ENCODE measurements at regions not wholly inside any gene's neighbourhood (a gene's known extent, or its start where the extent isn't known, plus 50 kb on each side); places are given as distances from the start of the nearest gene placed in this dataset.

DNA sequence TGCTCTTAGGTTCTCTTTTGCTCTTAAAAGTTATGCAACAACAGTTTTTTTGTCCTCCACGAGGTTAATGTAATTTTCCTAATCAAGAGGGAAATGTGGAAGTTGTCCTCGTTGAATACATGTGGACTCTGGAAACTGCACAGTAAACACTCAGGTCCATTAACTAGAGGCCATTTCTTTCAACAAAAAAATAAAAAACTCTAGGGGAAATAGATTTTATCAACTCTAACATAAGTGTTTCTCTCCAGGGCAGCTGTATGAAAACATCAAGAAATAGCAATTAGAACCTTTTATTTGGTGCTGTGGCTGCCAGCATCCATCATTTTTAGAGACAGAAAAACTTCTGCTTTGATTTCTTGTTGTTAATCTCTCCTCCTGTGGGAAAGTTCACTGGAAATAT lies 288.6 kb downstream of the ICE1 start:
- Histone ChIP-seq H2AFZ (ENCODE audit: low read depth, low read length) (no peak overlapping the region), H3K4me3 (ENCODE audit: low read depth in 1 of 2, low read length in 2 of 2) (no peak overlapping the region), H4K20me1 (ENCODE audit: insufficient read depth, low read length) (no peaks in the 10 kb centered on the region), H3K9me3 (ENCODE audit: insufficient read depth, low read length, severe bottlenecking) (no peaks in the 10 kb centered on the region), H3K79me2 (ENCODE audit: insufficient read depth, low read length) (no peaks in the 10 kb centered on the region), H3K27me3 (ENCODE audit: insufficient read depth, low read length, poor library complexity) (peaks cover 6% of the 10 kb centered on the region), H3K9ac (ENCODE audit: low read depth, low read length) (no peak overlapping the region), H3K36me3 (ENCODE audit: insufficient read depth, low read length) (no peaks in the 10 kb centered on the region), H3K27ac (ENCODE audit: low read length) (no peak overlapping the region), H3K4me2 (ENCODE audit: insufficient read depth, low read length) (no peak overlapping the region), H3K4me1 (ENCODE audit: insufficient read depth, low read length) (no peaks in the 10 kb centered on the region)
- DNase-seq, result no peak
- TF ChIP-seq EZH2 (IDR thresholded peaks at IDR 0.05; ENCODE audit: borderline replicate concordance, low read depth, low read length, severe bottlenecking), result no peak
- TF ChIP-seq, protein P1, sequence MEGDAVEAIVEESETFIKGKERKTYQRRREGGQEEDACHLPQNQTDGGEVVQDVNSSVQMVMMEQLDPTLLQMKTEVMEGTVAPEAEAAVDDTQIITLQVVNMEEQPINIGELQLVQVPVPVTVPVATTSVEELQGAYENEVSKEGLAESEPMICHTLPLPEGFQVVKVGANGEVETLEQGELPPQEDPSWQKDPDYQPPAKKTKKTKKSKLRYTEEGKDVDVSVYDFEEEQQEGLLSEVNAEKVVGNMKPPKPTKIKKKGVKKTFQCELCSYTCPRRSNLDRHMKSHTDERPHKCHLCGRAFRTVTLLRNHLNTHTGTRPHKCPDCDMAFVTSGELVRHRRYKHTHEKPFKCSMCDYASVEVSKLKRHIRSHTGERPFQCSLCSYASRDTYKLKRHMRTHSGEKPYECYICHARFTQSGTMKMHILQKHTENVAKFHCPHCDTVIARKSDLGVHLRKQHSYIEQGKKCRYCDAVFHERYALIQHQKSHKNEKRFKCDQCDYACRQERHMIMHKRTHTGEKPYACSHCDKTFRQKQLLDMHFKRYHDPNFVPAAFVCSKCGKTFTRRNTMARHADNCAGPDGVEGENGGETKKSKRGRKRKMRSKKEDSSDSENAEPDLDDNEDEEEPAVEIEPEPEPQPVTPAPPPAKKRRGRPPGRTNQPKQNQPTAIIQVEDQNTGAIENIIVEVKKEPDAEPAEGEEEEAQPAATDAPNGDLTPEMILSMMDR (IDR thresholded peaks at IDR 0.05; ENCODE audit: borderline replicate concordance, extremely low read depth, low read length, poor library complexity, severe bottlenecking), result no peak
- no peak for ATAC-seq (ENCODE audit: insufficient read depth, low read depth)

DNA sequence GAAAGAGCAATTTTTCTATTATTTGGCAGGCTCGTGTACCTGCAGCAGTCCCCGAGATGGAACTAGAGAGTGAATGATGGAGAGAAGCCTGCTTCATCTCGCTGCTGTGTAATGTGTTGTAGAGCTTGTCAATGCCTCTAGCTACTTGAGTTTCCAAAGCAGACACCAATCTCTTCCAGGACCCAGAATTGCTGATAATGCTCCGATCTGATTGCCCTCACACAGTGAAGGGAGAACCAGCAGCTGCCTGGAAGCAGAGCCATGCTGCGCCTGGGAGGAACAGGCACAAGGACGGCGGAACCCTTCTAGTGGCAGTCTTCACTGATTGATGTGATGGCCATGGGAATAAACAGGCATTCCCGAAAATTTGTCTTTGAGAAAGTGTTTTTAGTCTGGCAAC lies 288.0 kb downstream of the ICE1 start:
- Histone ChIP-seq H3K27ac (ENCODE audit: low read length) (no peak overlapping the region), H3K4me2 (ENCODE audit: insufficient read depth, low read length) (no peak overlapping the region), H3K36me3 (ENCODE audit: insufficient read depth, low read length) (no peaks in the 10 kb centered on the region), H3K9ac (ENCODE audit: low read depth, low read length) (no peak overlapping the region), H3K27me3 (ENCODE audit: insufficient read depth, low read length, poor library complexity) (peaks cover 6% of the 10 kb centered on the region), H3K4me3 (ENCODE audit: low read depth in 1 of 2, low read length in 2 of 2) (no peak overlapping the region), H2AFZ (ENCODE audit: low read depth, low read length) (no peak overlapping the region), H3K9me3 (ENCODE audit: insufficient read depth, low read length, severe bottlenecking) (no peaks in the 10 kb centered on the region), H3K4me1 (ENCODE audit: insufficient read depth, low read length) (no peaks in the 10 kb centered on the region), H3K79me2 (ENCODE audit: insufficient read depth, low read length) (no peaks in the 10 kb centered on the region), H4K20me1 (ENCODE audit: insufficient read depth, low read length) (no peaks in the 10 kb centered on the region)
- DNase-seq, result no peak
- no peak for ATAC-seq (ENCODE audit: insufficient read depth, low read depth)
- TF ChIP-seq, protein P1 (IDR thresholded peaks at IDR 0.05; ENCODE audit: borderline replicate concordance, extremely low read depth, low read length, poor library complexity, severe bottlenecking), result no peak
- no peak for TF ChIP-seq EZH2 (IDR thresholded peaks at IDR 0.05; ENCODE audit: borderline replicate concordance, low read depth, low read length, severe bottlenecking)

DNA sequence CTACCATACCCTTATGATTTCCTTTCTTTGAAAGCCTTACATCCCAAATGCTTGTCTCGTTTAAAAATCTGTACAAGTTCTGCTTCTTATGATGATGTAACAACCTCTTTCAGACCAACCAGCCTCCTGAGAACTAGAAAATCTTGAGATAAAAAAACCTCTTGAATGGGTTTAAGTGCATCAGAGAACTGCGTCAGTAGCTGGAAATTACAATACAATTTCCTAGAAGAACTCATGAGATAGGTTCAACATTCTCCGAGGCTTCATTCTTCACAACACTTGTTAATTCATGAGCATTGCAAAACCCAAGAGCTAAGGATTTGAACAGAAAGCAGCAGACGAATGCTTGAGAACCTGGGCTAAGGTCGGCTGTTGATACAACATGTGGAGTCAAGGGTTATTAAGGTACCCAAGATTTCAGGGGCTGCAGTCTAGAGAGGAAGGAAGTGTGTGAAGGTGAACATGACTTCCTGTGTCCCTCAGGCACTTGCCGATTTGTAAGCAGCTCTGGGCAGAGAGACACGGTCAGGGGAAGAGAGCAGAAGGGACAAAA lies 286.0 kb downstream of the ICE1 start:
- Histone ChIP-seq H4K20me1 (ENCODE audit: insufficient read depth, low read length) (no peaks in the 10 kb centered on the region), H3K36me3 (ENCODE audit: insufficient read depth, low read length) (no peaks in the 10 kb centered on the region), H2AFZ (ENCODE audit: low read depth, low read length) (no peak overlapping the region), H3K9ac (ENCODE audit: low read depth, low read length) (no peak overlapping the region), H3K4me3 (ENCODE audit: low read depth in 1 of 2, low read length in 2 of 2) (no peak overlapping the region), H3K79me2 (ENCODE audit: insufficient read depth, low read length) (no peaks in the 10 kb centered on the region), H3K4me1 (ENCODE audit: insufficient read depth, low read length) (no peaks in the 10 kb centered on the region), H3K4me2 (ENCODE audit: insufficient read depth, low read length) (no peak overlapping the region), H3K27me3 (ENCODE audit: insufficient read depth, low read length, poor library complexity) (peaks cover 9% of the 10 kb centered on the region), H3K27ac (ENCODE audit: low read length) (no peak overlapping the region), H3K9me3 (ENCODE audit: insufficient read depth, low read length, severe bottlenecking) (no peaks in the 10 kb centered on the region)
- ATAC-seq (ENCODE audit: insufficient read depth, low read depth), result no peak
- no peak for DNase-seq
- no peak for TF ChIP-seq EZH2 (IDR thresholded peaks at IDR 0.05; ENCODE audit: borderline replicate concordance, low read depth, low read length, severe bottlenecking)
- TF ChIP-seq, protein P1 (IDR thresholded peaks at IDR 0.05; ENCODE audit: borderline replicate concordance, extremely low read depth, low read length, poor library complexity, severe bottlenecking), result no peak

DNA sequence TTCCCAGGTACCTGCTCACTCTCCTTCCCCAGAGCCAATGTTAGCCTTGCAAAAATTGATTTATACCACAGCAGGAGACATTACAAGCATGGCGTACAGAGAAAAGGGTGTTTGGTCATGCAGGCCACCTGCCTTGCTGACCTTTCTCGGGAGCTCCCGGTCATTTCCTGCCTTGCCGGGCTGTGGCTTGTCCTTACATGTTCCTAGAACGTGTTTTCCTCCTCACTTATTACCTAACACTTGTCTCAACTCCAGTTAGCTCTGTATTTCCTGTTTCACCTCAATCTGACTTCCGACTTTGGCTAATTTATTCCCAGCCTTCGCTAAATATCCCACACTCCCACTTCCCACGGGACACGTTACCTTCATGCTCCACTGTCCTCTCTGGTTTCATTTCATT lies 282.5 kb downstream of the ICE1 start:
- ATAC-seq (ENCODE audit: insufficient read depth, low read depth) (no peak), DNase-seq (no peak)
- Histone ChIP-seq H3K27me3 (ENCODE audit: insufficient read depth, low read length, poor library complexity) (peaks cover 3% of the 10 kb centered on the region), H3K9ac (ENCODE audit: low read depth, low read length) (no peak overlapping the region), H3K4me2 (ENCODE audit: insufficient read depth, low read length) (no peak overlapping the region), H4K20me1 (ENCODE audit: insufficient read depth, low read length) (no peaks in the 10 kb centered on the region), H3K27ac (ENCODE audit: low read length) (no peak overlapping the region), H2AFZ (ENCODE audit: low read depth, low read length) (no peak overlapping the region), H3K4me3 (ENCODE audit: low read depth in 1 of 2, low read length in 2 of 2) (no peak overlapping the region), H3K79me2 (ENCODE audit: insufficient read depth, low read length) (no peaks in the 10 kb centered on the region), H3K36me3 (ENCODE audit: insufficient read depth, low read length) (no peaks in the 10 kb centered on the region), H3K4me1 (ENCODE audit: insufficient read depth, low read length) (no peaks in the 10 kb centered on the region), H3K9me3 (ENCODE audit: insufficient read depth, low read length, severe bottlenecking) (no peaks in the 10 kb centered on the region)
- TF ChIP-seq, protein P1 (IDR thresholded peaks at IDR 0.05; ENCODE audit: borderline replicate concordance, extremely low read depth, low read length, poor library complexity, severe bottlenecking), result no peak
- no peak for TF ChIP-seq EZH2 (IDR thresholded peaks at IDR 0.05; ENCODE audit: borderline replicate concordance, low read depth, low read length, severe bottlenecking)
